ENCODE measurements at regions not wholly inside any gene's neighbourhood (a gene's known extent, or its start where the extent isn't known, plus 50 kb on each side); places are given as distances from the start of the nearest gene placed in this dataset.

GRCh38 chr21:17435565-17436543 lies 77.0 kb upstream of the CXADR start:
- TF ChIP-seq, protein P1, sequence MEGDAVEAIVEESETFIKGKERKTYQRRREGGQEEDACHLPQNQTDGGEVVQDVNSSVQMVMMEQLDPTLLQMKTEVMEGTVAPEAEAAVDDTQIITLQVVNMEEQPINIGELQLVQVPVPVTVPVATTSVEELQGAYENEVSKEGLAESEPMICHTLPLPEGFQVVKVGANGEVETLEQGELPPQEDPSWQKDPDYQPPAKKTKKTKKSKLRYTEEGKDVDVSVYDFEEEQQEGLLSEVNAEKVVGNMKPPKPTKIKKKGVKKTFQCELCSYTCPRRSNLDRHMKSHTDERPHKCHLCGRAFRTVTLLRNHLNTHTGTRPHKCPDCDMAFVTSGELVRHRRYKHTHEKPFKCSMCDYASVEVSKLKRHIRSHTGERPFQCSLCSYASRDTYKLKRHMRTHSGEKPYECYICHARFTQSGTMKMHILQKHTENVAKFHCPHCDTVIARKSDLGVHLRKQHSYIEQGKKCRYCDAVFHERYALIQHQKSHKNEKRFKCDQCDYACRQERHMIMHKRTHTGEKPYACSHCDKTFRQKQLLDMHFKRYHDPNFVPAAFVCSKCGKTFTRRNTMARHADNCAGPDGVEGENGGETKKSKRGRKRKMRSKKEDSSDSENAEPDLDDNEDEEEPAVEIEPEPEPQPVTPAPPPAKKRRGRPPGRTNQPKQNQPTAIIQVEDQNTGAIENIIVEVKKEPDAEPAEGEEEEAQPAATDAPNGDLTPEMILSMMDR (IDR thresholded peaks at IDR 0.05; ENCODE audit: low read depth, low read length), result no peak
- TF ChIP-seq EZH2phosphoT487 (IDR thresholded peaks at IDR 0.05; ENCODE audit: low read depth), result no peak
